Astrocyte of the cerebellum (primary cell): ENCODE measurements at regions not wholly inside any gene's neighbourhood (a gene's known extent, or its start where the extent isn't known, plus 50 kb on each side); places are given as distances from the start of the nearest gene placed in this dataset.
"Not testable (repeated sequence)": the region's sequence is repeated elsewhere in the genome, so short reads cannot be mapped to it uniquely, and the experiment has no call there.

Source experiments
- DNase-seq: peaks from one replicate; pipeline ENCODE4 v3.0.0-alpha.2; 2011; ENCODE audit warnings: low read depth
- H3K4me3 ChIP-seq: 2 replicates; pipeline ENCODE4 v1.5.1; 2011; ENCODE audit warnings: mild to moderate bottlenecking, low read depth, low read length, moderate library complexity
- CTCF ChIP-seq: IDR thresholded peaks from 2 replicates; pipeline ENCODE4 v1.5.1; 2012; ENCODE audit warnings: low read length, low read depth, moderate library complexity, mild to moderate bottlenecking; ENCODE audit errors: missing control alignments
- in situ Hi-C: cut with HindIII; loops from 2 replicates; pipeline ENCODE4 v1.10.0; 2017; ENCODE audit warnings: low sequenced_read_pairs

GRCh38 chr12:87344699-87345098 is 684.5 kb downstream of the C12orf50 start:
- H3K4me3 ChIP-seq = no peak overlapping the region
- peak; percentile 3 for TF ChIP-seq CTCF
- DNase-seq = no peak
- in situ Hi-C loops = no loop called here

GRCh38 chr12:87338681-87339080 is 690.5 kb downstream of the C12orf50 start:
- H3K4me3 ChIP-seq = no peak overlapping the region
- no peak for DNase-seq
- no peak for TF ChIP-seq CTCF
- in situ Hi-C loops = no loop called here

GRCh38 chr12:87336814-87337336 is 692.3 kb downstream of the C12orf50 start:
- no peak for DNase-seq
- TF ChIP-seq CTCF = no peak
- H3K4me3 ChIP-seq = no peak overlapping the region
- in situ Hi-C loops = no loop called here

GRCh38 chr12:87332987-87333726 is 696.0 kb downstream of the C12orf50 start:
- in situ Hi-C loops = no loop called here
- TF ChIP-seq CTCF = no peak
- DNase-seq = no peak

GRCh38 chr12:87330071-87330555 is 699.1 kb downstream of the C12orf50 start:
- H3K4me3 ChIP-seq, DNase-seq, in situ Hi-C loops: not testable (repeated sequence)

More at GRCh38 chr12:87332987-87333726, 696.0 kb downstream of the C12orf50 start:
- H3K4me3 ChIP-seq = no peak overlapping the region

GRCh38 chr12:87329076-87329863 is 699.9 kb downstream of the C12orf50 start:
- no peak for DNase-seq
- no peak for TF ChIP-seq CTCF
- no peak overlapping the region for H3K4me3 ChIP-seq
- in situ Hi-C loops = no loop called here
